ENCODE measurements at regions not wholly inside any gene's neighbourhood (a gene's known extent, or its start where the extent isn't known, plus 50 kb on each side); places are given as distances from the start of the nearest gene placed in this dataset.

DNA sequence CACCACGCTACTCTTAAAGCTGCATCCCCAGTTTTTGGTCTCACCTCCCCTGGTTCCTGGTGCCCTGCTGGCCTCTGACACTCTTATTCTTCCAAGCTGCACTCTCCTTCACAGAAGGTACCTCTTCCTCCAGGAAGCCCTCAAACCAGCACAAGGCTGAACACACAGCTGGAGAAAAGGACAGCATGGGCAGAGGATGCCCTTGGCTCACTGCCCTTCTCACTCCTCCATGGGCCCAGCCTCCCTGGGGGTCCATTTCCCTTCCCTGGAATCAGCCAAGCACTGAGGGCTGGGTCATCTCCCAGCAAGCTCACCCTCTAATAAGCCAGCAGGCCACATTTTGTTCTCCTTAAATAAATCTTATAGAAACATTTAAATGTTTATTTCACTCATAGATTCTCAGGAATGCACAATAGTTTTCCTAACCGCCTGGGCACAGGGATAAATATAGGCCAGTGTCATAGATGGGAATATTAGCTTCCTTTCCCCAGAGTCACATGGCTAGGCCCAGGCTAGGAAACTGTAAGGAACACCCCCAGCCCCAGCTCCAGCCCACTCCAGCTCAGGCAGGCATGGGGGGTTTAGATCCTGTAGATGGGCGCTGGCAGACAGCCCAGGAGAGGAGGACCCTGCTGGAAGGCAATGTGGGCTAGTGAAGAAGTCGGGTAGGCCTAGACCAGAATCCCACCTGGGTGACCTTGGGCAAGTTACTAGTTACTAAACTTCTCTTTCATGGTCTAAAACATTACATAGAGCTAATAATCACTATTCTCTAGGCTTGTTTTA lies 51.5 kb downstream of the IRAG1 start:
- no peak for DNase-seq

DNA sequence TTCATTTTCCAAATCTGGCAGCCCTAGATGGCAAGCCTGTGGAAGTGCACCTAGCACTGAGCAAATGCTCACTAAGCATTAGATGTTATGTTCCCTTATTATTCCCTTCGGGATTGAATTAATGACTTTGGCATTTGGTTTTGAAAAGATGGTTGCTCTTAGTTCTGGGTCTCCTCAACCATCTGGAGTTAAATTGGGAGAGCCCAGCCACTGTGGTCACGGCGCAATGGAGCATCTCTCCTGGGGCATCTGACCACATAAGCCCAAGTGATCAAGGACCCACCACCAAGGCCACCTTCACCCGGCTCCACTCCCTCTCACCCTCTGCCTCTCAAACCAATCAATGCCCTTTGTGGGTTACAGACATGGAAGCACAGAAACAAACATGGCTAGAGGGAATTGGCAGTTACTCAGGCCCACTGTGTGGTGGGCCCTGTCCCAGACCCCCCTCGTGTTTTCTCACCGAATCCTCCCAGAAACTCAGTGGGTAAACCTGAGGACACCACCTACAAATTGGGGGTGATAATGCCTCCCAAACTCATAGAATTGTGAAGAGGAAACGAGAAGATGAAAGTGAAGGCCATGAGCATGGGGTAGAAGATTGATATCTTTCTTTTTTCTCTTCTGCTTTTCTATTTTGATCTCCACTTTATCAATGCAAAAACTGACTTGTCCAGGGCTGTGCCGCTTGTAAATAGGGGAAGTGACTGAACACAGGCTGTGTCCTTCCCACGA lies 52.2 kb downstream of the IRAG1 start:
- peak; percentile 24 to 67 for DNase-seq

DNA sequence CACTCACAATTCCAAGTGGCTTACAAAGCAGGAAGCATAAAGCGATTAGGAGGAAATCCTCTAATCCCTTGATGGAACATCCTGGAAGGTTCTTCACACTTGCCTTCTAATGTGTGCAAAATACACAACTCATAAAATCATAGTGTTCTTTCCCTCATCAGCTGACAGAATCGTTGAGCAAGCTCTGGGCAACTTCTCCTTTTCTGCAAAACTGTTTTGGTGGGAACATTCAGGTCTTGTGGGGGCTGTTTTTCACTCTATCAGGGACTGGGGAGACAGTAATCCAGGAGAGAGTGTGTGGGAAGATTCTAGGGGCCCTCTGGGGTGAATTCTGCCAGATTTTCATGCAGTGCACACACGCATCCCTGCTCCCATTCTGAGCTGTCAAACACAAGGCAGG lies 53.2 kb downstream of the IRAG1 start:
- DNase-seq = peak; percentile 28 to 46

DNA sequence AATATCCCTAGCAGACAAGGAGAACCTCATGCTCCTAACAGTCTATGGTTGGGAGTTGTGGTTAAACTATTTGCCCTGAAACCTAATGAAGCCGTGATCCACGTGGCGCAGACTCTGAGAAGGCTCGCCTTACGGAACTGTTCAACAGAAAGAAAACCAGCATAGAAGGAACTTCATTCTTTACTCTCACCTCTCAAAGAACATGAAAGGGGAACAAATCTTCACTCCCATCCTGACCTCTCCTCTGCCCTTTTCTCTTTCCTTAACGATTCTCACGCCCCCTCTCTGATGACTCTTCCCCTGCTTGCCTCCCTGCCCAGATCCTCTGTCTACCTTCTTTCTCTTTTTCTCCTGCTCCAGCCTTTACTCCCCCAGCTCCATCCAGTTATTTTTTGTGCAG lies 54.2 kb downstream of the IRAG1 start:
- no peak for DNase-seq

DNA sequence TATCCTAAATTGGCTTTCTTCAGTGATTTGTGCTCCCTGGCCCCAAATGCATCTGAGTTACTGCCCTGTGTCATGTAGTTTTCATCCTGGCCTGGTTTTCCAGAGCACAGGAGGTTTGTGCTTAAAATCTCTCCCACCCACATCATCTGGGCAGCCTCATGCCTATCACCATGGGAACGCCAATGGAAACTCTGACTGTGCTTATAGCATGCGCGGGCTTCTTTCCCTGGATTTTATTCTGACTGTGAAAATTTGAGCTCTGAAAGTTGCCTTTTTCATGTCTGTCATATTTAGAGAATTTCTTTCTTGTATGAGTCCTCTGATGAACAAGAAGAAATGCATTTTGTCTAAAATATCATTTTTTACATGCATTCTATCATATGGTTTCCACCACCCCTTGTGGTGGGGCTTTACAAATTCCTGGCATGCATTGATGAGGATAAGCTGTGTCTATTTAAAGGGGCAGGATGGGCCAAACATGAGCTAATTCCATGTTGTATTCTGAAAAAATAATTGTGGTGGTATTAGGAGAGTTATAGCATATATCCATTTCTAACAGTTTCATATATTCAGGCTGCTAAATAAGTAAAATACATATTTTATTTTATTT lies 55.1 kb downstream of the IRAG1 start:
- no peak for DNase-seq

DNA sequence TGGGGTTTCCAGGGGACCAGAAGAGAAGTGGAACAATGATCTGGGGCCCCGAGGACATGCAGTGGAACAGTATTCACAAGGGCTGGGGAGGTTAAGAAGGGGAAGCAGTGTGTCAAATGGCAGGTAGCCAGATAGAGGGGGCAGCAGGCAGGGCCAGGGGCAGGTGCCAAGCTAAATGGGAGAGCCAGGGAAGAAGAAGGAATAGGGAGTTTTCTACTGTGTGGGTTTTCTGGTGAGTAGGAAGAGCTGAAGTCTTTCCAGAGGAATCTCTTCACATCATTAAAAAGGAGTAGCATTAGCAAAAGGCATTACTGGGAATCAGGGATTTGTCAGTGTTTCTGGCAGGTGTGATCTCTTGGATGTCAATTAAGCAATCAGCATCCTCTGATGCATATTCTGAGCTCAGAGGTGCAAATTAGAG lies 55.8 kb downstream of the IRAG1 start:
- no peak for DNase-seq

DNA sequence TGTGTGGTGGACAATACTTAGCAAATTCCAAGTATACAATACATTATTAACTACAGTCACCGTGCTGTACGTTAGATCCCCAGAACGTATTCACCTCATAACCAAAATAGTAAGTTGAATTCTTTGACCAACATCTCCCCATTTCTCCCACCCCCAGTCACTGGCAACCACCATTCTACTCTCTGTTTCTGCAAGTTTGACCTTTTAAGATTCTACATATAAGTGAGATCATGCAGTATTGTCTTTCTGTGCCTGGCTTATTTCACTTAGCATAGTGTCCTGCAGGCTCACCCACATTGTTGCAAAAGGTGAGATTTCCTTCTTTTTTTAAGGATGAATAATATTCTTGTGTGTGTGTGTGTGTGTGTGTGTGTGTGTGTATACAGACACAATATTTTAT lies 59.1 kb downstream of the IRAG1 start:
- no peak for DNase-seq

DNA sequence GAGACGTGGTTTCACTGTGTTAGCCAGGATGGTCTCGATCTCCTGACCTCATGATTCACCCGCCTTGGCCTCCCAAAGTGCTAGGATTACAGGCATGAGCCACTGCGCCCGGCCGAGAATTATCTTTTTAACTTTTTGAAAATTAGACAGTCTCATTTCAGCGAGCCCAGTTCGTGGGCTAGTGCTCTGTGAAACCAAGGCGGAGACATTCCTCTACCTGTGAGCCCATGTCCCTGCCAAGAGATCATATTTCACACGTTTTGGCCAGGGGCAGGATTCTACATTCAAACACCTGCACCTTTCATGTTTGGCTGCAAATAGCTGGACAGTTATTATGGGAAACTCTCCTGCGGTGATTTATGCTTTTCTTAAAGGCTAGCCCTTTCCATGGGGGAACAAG lies 60.3 kb downstream of the IRAG1 start:
- no peak for DNase-seq

DNA sequence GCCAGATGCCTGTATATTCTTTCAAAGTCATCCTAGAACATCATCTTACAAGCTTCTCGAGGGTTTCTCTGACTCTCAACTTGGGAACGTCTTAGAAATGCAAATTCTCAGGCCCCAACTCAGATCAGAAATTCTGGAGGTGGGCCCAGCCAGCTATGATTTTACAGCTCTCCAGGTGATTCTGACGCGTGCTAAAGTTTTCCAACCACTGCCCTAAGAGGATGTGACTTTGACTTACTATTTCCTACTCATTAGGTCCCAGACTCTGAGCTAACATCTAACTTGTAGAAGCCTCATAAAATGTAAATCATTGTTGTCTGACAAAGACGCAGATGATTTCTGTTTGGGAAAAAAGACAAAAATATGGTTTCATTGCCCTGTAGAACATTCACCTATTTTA lies 61.1 kb downstream of the IRAG1 start:
- no peak for DNase-seq

DNA sequence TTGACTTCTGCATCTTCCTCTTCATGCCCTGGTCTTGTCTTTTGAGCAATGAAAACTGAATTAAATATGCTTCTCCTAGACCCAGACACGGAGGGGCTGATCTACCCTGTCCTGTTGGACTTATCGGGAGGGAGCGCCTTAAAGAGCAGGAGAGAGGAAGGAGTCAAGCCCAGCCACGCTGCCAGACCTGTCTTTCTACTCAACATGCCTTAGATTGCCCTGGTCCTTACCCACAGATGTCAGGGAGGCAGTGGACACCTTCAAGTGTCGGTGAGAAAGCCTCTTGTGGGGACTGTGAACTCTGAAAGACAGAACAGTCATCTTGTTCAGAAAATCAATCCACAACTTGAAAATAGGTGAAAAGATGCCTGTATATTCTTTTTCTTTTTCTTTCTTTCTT lies 61.8 kb downstream of the IRAG1 start:
- DNase-seq = no peak

DNA sequence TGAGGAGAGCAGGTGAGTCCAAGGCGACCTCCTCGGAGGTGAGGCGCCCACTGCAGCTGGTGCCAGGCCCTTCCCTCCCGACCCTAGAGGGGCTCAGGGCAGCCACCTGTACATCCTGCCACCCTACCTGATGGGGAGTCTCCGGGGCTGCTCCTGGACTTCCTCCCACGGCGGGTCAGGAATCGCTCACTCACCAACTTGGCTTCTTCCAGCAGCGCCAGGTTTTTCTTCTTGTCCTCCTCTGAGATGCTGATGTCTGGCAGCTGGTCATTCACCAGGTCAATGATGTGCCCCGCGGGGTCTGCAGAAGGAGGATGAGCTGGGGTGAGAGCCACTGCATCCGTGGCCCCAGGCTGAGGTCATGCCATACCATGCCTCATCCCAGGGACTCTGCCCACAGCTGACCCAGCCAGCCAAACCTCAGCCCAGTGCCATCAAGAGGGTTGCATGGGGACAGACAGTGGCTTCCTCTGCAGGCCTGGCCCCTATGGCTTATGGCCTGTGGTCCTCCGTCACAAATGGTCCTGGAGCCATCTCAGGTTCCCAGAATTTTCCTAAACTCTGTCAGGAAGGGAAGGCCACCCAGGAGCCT lies 61.0 kb upstream of the LYVE1 start:
- no peak for DNase-seq

DNA sequence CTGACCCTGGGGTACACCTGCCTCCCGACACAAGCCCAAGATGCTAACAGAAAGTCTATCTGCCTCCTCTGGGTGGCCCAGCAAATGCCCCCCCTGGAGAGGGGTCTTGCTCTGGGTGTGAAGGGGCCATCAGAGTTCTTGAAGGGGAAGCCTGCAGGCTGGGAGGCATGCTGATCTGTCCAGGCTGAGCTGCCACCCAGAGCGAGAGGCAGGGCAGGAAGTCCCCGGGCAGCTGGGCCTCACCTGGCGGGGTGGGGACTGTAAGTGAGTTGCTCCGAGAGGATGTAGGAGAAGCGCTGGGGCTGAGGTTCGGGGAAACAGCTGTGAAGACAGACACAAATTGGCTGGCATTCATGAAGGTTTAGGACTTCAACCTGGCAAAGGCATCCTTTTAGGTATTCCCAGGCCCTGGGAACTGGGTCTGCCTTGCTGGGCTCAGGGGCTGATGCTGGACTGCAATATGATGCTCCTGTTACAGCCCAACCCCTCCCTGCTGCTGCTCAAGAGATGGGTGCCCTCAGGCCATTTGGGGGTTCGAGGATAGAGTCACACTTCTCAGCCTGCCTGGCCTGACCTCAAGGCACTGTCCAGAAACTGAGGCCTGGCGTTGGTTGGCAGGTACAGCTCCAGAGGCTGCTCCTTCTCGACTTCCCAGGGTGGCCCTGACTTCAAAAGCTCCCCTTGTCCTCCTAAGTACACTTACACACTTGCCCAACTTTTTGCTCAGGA lies 60.2 kb upstream of the LYVE1 start:
- no peak for DNase-seq

DNA sequence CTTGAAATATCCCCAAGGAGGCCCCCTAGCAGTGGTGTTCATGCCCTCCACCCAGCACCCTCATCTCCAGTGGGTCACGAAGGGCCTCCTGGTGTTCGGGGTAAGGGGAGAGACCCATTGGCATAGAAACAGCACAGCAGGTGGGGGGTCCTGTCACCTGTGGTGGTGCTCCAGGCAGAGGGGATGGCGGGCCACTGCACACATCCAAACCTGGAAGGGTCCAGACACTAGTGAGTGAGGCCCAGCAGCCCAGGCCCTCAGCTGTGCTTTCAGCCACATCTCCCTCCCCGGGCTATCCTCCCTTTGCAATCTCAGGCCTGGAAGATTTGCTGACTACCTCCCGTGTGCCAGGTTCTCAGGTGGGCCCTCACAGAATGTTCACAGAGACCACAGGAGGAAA lies 59.4 kb upstream of the LYVE1 start:
- no peak for DNase-seq

DNA sequence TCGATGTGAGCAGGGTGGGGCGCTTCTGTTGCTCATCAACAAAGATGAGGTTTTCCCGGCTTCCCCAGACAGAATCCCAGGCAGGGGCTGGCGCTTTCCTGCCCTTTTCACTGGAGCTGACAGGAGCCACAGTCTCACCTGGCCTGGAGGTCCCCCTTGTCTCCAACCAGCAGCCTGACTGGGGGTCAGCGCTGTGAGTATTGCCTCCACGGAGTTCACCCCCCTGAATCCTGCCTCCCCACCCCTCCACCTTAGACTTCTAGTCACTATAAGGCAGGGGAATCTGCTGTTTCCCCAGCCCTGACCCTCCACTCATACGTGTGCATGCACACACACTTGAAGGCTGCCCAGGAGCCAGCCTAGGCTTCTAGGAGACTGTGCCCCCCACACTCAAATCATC lies 58.8 kb upstream of the LYVE1 start:
- DNase-seq = no peak

DNA sequence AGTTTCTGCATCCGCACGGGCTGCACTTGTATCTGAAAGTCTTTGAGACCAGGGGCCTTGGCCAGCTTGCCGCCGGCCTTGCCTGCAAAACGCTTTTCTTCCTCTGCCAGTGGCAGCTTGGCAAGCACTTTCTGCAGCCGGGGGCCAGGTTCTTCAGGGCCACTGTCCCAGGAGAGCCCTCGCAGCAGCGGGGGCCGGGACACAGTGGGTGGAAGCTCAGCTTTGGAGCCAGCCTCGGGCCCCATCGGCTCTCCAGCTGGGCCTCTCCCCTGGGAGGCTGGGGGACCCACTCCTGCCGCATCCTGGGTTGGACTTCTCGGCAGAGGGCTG lies 57.5 kb upstream of the LYVE1 start:
- DNase-seq = no peak

DNA sequence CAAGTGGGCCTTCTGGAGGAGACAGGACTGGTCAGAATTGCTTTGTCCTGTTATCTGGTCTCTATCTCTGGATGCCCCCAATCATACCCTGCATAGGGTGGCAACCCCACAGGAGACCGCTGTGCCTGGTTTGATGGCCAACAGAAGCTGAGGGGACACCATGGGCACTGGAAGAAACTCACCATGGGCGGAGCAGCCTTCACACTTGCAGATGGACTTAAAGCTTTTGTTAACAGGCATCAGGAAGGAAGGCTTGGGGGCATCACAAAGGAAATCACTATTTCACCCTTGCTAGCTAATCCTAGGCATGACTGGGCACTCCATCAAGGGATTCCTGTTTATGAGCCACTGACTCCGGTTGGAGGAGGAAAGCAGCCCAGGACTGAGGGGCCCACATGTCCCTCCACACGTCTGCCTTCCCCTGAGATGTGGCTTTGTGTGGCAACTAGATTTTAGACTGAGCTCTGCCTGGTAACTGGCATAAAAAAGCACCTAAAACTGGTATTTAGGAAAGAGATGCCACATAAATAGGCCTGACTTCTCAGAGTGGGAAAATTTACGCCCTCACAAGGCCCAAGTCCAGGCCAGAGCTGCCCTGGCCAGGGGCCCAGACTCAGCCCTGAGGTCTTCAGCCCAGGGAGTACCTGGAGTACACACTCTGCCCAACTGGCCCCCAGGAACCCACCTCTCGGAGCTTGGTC lies 57.0 kb upstream of the LYVE1 start:
- DNase-seq = no peak

DNA sequence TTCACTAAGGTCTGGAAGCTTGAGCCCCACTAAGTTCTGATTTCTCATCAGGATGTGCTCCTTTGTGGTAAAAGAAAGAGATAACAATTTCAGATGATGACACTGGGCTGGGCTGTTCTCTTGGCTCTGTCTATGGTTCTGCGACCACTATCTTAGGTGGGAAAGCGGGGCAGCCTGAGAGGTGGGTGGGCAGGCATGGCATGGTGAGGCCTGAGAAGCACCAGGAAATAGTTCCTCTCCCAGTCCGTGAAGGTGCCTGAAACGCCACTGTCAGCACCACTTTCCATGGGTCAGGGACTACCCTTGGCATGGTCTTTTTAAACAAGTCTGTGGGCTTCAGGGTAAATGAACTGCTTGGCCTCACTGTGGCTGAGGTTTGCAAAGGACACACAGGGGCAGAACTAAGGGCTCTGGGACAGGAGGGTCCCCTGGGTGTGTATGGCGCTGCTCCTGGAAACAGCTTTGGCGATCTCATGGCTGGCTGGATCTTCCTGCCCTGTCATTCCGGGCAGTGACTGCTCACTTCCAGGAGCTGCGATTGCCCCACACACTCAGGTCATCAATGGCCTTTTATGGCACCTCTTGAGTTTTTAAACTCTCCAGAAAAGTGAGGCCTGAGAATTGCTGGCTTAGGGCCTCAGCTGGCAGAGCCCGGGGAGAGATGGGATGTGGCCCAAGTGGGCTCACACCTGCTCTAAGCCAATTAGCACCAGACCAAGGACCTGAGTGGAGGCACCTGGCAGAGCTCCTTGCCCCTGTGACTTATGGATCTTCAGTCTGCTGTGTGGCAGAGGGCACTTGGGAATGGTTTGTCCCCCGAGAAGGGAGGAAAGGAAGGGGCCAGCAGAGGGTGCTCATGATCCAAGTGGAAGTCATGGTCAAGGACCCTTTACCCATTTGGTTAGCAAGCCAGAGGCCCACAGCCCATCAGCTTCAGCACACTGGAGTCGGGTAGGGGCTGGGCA lies 55.6 kb upstream of the LYVE1 start:
- peak in 1 of 2 experiments; percentile 1 for DNase-seq

DNA sequence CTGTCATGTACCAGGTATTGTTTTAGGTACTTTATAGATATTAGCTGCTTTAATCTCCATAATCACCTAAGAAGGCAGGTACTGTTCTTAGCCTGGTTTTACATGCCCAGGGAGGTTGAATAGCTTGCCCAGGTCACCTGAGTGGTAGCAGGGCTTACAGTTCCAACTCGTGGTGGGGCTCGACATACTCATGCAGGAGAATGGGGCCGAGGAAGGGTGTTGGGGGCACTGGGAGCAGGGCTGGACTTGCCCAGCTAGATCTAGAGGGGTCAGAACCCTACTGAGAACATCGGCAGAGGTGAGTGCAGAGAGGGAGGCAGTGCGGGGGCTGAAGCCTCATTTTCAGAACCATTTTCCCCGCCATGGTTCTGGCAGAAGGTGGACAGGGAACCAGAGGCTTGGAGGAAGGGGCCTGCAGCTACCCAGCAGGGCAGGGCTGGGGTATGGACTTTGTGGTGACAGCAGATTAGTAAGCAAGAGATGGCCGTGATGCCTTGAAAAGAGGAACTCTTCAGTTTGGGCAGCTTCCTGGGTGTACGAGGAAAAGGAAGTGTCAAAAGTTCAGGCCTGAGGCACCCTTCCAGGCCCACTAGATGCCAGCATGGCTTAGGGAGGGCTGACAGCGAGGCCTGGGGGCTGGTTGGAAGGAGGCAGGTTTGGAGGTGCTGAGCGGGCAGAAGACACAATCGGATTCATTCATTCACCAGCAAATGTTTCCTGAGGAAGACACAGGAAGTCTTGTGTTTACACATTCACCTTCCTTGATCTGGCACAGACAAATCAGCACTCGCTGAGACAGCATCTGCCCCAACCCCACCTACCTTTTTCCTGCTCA lies 54.7 kb upstream of the LYVE1 start:
- DNase-seq = peak; percentile 93 to 95

DNA sequence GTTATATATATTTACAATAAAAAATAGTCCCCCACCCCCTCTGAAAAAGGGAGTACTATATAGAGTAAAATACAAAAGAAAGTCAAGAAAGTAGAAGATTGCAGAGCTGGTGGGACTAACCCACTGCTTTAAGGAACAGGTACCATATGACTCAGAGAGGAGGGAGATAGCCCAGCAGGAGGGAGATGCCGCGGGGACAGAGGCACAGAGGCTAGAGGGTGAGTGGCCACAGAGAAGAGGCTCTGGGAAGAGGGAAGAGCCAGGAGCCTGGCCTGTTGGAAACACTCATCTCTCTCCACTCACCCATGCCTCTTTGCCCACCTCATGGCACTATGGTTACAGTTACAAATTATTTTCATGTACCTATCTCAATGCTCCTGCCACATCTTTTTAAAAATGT lies 53.6 kb upstream of the LYVE1 start:
- no peak for DNase-seq

DNA sequence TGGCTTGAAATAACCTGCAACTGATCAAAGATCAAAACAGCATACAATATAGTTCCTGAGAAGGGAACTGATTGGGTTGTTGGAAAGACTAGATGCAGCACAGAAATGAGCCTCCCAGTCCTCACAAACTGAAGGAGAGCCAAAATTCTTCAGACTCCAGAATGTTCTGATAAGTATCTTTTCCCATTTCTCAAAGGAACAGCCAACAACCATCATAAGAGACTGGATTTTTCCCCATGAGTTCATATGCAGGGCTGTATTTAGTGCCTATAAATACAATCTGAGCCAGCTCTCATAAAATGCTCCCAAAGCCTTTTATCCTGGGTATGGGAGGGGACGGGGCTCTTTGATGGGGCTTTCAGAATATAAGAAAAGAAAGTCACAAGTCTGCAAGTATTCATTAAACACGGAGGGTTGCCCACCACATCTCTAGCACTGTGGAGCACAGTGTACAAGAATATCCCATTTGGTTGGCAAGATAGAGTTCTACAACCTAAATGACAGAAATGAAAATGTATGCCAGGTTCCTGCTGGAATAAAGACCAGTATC lies 50.7 kb upstream of the LYVE1 start:
- no peak for DNase-seq
